ENCODE measurements at regions not wholly inside any gene's neighbourhood (a gene's known extent, or its start where the extent isn't known, plus 50 kb on each side); places are given as distances from the start of the nearest gene placed in this dataset.
"Not testable (repeated sequence)": the region's sequence is repeated elsewhere in the genome, so short reads cannot be mapped to it uniquely, and the experiment has no call there.

GRCh38 chr4:38333219-38333618 is 330.8 kb upstream of the KLF3 start:
- Histone ChIP-seq H3K27ac (ENCODE audit: low read depth, low read length, poor library complexity, severe bottlenecking) (no peak overlapping the region), H3K4me2 (ENCODE audit: low read length) (no peak overlapping the region), H3K79me2 (ENCODE audit: insufficient read depth, low read depth, low read length) (no peaks in the 10 kb centered on the region), H3K36me3 (ENCODE audit: insufficient read depth, low read length) (no peaks in the 10 kb centered on the region), H3K9me3 (ENCODE audit: low read length) (no peaks in the 10 kb centered on the region), H3K4me3 (ENCODE audit: low read depth, low read length, poor library complexity, severe bottlenecking) (no peak overlapping the region), H3K9me2 (ENCODE audit: insufficient read depth, low read length) (no peaks in the 10 kb centered on the region), H4K20me1 (ENCODE audit: insufficient read depth, low read length) (no peaks in the 10 kb centered on the region), H2AFZ (ENCODE audit: low read length) (no peak overlapping the region), H3K4me1 (ENCODE audit: insufficient read depth, low read length, poor library complexity, severe bottlenecking) (no peaks in the 10 kb centered on the region)
- BruUV-seq (replicated peaks): no TSS peak
- POLR2A ChIA-PET: no interaction called here
- no peak for TF ChIP-seq CTCF (conservative IDR thresholded peaks at IDR 0.05; ENCODE audit: low read length)
- no peak for TF ChIP-seq EZH2phosphoT487 (IDR thresholded peaks at IDR 0.05; ENCODE audit: borderline replicate concordance, low read depth, low read length)
- intact Hi-C loops (cut with micrococcal nuclease; ENCODE audit: unreplicated experiment): no loop called here
- no peak for DNase-seq (ENCODE audit: low spot score)
- CTCF ChIA-PET (ENCODE audit: unreplicated experiment): no interaction called here

- POLR2A ChIA-PET: no interaction called here
- intact Hi-C loops (cut with micrococcal nuclease; ENCODE audit: unreplicated experiment): no loop called here
- BruUV-seq (replicated peaks): no TSS peak
Measured at GRCh38 chr4:38334791-38335190, 329.2 kb upstream of the KLF3 start.

GRCh38 chr4:38338939-38339338 is 325.1 kb upstream of the KLF3 start:
- POLR2A ChIA-PET: not testable (repeated sequence)

More at GRCh38 chr4:38334791-38335190, 329.2 kb upstream of the KLF3 start:
- H3K79me2 ChIP-seq (ENCODE audit: insufficient read depth, low read depth, low read length): no peaks in the 10 kb centered on the region
- H2AFZ ChIP-seq (ENCODE audit: low read length): no peak overlapping the region
- CTCF ChIA-PET (ENCODE audit: unreplicated experiment): no interaction called here
- DNase-seq (ENCODE audit: low spot score): no peak
- H3K4me3 ChIP-seq (ENCODE audit: low read depth, low read length, poor library complexity, severe bottlenecking): no peak overlapping the region
- H3K36me3 ChIP-seq (ENCODE audit: insufficient read depth, low read length): no peaks in the 10 kb centered on the region
- H4K20me1 ChIP-seq (ENCODE audit: insufficient read depth, low read length): no peaks in the 10 kb centered on the region
- H3K9me3 ChIP-seq (ENCODE audit: low read length): no peaks in the 10 kb centered on the region
- no peak overlapping the region for H3K27ac ChIP-seq (ENCODE audit: low read depth, low read length, poor library complexity, severe bottlenecking)
- TF ChIP-seq EZH2phosphoT487 (IDR thresholded peaks at IDR 0.05; ENCODE audit: borderline replicate concordance, low read depth, low read length): no peak
- no peak overlapping the region for H3K4me2 ChIP-seq (ENCODE audit: low read length)
- no peaks in the 10 kb centered on the region for H3K9me2 ChIP-seq (ENCODE audit: insufficient read depth, low read length)
- no peaks in the 10 kb centered on the region for H3K4me1 ChIP-seq (ENCODE audit: insufficient read depth, low read length, poor library complexity, severe bottlenecking)

GRCh38 chr4:38343608-38344007 is 320.4 kb upstream of the KLF3 start:
- no peak for DNase-seq (ENCODE audit: low spot score)
- ChIA-PET POLR2A (interaction anchor here (0.6 kb wide), 1 partner anchor 589 kb away, joined by 3 read pairs; no protein-coding TSS in a partner anchor), CTCF (ENCODE audit: unreplicated experiment) (no interaction called here)
- H3K4me3 ChIP-seq (ENCODE audit: low read depth, low read length, poor library complexity, severe bottlenecking): no peak overlapping the region
- no peaks in the 10 kb centered on the region for H4K20me1 ChIP-seq (ENCODE audit: insufficient read depth, low read length)
- intact Hi-C loops (cut with micrococcal nuclease; ENCODE audit: unreplicated experiment): no loop called here
- H3K9me2 ChIP-seq (ENCODE audit: insufficient read depth, low read length): no peaks in the 10 kb centered on the region
- H3K9me3 ChIP-seq (ENCODE audit: low read length): no peaks in the 10 kb centered on the region
- H2AFZ ChIP-seq (ENCODE audit: low read length): no peak overlapping the region
- no peak overlapping the region for H3K27ac ChIP-seq (ENCODE audit: low read depth, low read length, poor library complexity, severe bottlenecking)
- no peaks in the 10 kb centered on the region for H3K36me3 ChIP-seq (ENCODE audit: insufficient read depth, low read length)
- H3K4me1 ChIP-seq (ENCODE audit: insufficient read depth, low read length, poor library complexity, severe bottlenecking): no peaks in the 10 kb centered on the region
- no peaks in the 10 kb centered on the region for H3K79me2 ChIP-seq (ENCODE audit: insufficient read depth, low read depth, low read length)
- no TSS peak for BruUV-seq (replicated peaks)
- TF ChIP-seq CTCF (conservative IDR thresholded peaks at IDR 0.05; ENCODE audit: low read length) (no peak), EZH2phosphoT487 (IDR thresholded peaks at IDR 0.05; ENCODE audit: borderline replicate concordance, low read depth, low read length) (no peak)
- H3K4me2 ChIP-seq (ENCODE audit: low read length): no peak overlapping the region

More at GRCh38 chr4:38338939-38339338, 325.1 kb upstream of the KLF3 start:
- intact Hi-C loops (cut with micrococcal nuclease; ENCODE audit: unreplicated experiment); CTCF ChIA-PET (ENCODE audit: unreplicated experiment); H3K27ac ChIP-seq (ENCODE audit: low read depth, low read length, poor library complexity, severe bottlenecking); H3K36me3 ChIP-seq (ENCODE audit: insufficient read depth, low read length); H3K79me2 ChIP-seq (ENCODE audit: insufficient read depth, low read depth, low read length); H3K4me1 ChIP-seq (ENCODE audit: insufficient read depth, low read length, poor library complexity, severe bottlenecking); H3K4me3 ChIP-seq (ENCODE audit: low read depth, low read length, poor library complexity, severe bottlenecking); H4K20me1 ChIP-seq (ENCODE audit: insufficient read depth, low read length); H3K4me2 ChIP-seq (ENCODE audit: low read length); BruUV-seq (replicated peaks); DNase-seq (ENCODE audit: low spot score); H2AFZ ChIP-seq (ENCODE audit: low read length); H3K9me2 ChIP-seq (ENCODE audit: insufficient read depth, low read length); H3K9me3 ChIP-seq (ENCODE audit: low read length): not testable (repeated sequence)

Data from OCI-LY7 (cell line).